ENCODE measurements at regions not wholly inside any gene's neighbourhood (a gene's known extent, or its start where the extent isn't known, plus 50 kb on each side); places are given as distances from the start of the nearest gene placed in this dataset.

DNA sequence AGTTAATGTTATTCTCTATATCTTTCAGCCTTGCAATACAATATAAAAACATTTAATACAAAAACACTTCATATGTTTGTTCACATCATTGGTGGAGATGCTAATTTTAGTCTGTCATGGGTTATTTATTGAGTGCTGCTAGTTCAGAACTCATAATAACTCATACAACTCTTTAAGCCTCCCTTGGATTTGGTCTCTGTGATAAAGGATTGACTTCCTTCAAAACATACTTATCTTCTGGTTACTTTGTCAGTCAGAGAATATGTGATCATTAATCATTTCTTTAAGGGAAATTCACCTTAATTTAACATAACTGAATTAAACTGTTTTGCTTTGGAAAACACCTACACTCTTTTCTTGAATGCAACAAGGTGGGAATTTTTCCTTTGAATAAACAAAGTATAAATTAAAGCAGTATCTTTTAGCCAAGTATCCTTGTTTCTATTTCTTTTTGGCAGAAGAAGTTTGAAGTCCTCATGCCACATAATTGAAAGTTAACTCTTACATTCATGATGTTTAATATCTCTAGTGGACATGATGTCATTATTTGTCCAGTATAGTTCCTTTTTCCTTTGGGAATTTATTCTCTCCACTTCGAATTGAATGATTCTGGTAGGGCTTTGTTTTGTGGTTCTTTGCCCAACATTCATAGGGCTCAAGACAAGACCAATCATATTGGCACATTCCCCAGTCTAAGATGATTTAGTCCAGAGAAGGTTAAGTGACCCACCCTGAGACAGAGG, 133.2 kb upstream of the CENPW start:
- Histone ChIP-seq H3K9me1 (ENCODE audit: control insufficient read depth, insufficient read depth, low read length) (no peaks in the 10 kb centered on the region), H3K27me3 (ENCODE audit: control insufficient read depth in 2 of 2, insufficient read depth in 2 of 2, low read length in 2 of 2) (no peaks in the 10 kb centered on the region; a peak in 1 of 5 replicates), H3K27ac (ENCODE audit: extremely low read depth, low read depth, low read length) (no peak overlapping the region), H3K9me3 (replicated peaks; ENCODE audit: control insufficient read depth, insufficient read depth, low read depth, low read length) (no peaks in the 10 kb centered on the region), H3K4me3 (no peak overlapping the region), H3K79me2 (ENCODE audit: control insufficient read depth, insufficient read depth, low read length) (no peaks in the 10 kb centered on the region), H3K4me1 (replicated peaks in 1 of 2; ENCODE audit: control insufficient read depth in 2 of 2, insufficient read depth in 2 of 2, low read length in 2 of 2) (peaks cover 0 to 8% of the 10 kb centered on the region in 2 experiments; a peak in 2 of 5 replicates), H2AFZ (ENCODE audit: low read depth, low read length) (no peak overlapping the region), H4K20me1 (replicated peaks; ENCODE audit: control insufficient read depth, insufficient read depth, low read length) (no peaks in the 10 kb centered on the region), H3K36me3 (ENCODE audit: control insufficient read depth, insufficient read depth, low read length) (no peaks in the 10 kb centered on the region), H3K4me2 (ENCODE audit: insufficient read depth, low read length) (no peak overlapping the region), H3K9ac (ENCODE audit: insufficient read depth in 1 of 2, low read depth in 2 of 2, low read length in 2 of 2) (no peak overlapping the region)
- 0 out of 3 replicates have a peak, but pooled peaks have one; percentile 23 for ATAC-seq
- no TSS peak for BruUV-seq (replicated peaks)
- peak in 1 of 4 experiments; percentile 14 for DNase-seq (ENCODE audit: extremely low read depth in 1 of 4, low spot score in 3 of 4)
- 0% methylated on average over 1 of the region's 1 CpG for WGBS (ENCODE audit: insufficient coverage, low coverage, missing lambda C conversion rate)
- CTCF ChIA-PET (ENCODE audit: low intra/inter-chr PET ratio): no interaction called here
- in situ Hi-C loops (cut with MboI) (no loop called here), intact Hi-C loops (cut with micrococcal nuclease) (no loop called here)
- no peak for FAIRE-seq
- POLR2A ChIA-PET: no interaction called here
- TF ChIP-seq PPARD (CRISPR knock-in tag; IDR thresholded peaks at IDR 0.05): no peak
- no peak for TF ChIP-seq SMARCE1 (IDR thresholded peaks at IDR 0.05)
- TF ChIP-seq MXI1 (IDR thresholded peaks at IDR 0.05; ENCODE audit: low read depth, low read length): no peak
- TF ChIP-seq ZBTB8A (IDR thresholded peaks at IDR 0.05; ENCODE audit: partially characterized antibody): no peak
- TF ChIP-seq, protein P1, sequence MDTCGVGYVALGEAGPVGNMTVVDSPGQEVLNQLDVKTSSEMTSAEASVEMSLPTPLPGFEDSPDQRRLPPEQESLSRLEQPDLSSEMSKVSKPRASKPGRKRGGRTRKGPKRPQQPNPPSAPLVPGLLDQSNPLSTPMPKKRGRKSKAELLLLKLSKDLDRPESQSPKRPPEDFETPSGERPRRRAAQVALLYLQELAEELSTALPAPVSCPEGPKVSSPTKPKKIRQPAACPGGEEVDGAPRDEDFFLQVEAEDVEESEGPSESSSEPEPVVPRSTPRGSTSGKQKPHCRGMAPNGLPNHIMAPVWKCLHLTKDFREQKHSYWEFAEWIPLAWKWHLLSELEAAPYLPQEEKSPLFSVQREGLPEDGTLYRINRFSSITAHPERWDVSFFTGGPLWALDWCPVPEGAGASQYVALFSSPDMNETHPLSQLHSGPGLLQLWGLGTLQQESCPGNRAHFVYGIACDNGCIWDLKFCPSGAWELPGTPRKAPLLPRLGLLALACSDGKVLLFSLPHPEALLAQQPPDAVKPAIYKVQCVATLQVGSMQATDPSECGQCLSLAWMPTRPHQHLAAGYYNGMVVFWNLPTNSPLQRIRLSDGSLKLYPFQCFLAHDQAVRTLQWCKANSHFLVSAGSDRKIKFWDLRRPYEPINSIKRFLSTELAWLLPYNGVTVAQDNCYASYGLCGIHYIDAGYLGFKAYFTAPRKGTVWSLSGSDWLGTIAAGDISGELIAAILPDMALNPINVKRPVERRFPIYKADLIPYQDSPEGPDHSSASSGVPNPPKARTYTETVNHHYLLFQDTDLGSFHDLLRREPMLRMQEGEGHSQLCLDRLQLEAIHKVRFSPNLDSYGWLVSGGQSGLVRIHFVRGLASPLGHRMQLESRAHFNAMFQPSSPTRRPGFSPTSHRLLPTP (IDR thresholded peaks at IDR 0.05; ENCODE audit: borderline replicate concordance, extremely low read depth, insufficient read length): no peak
- TF ChIP-seq, protein P2, sequence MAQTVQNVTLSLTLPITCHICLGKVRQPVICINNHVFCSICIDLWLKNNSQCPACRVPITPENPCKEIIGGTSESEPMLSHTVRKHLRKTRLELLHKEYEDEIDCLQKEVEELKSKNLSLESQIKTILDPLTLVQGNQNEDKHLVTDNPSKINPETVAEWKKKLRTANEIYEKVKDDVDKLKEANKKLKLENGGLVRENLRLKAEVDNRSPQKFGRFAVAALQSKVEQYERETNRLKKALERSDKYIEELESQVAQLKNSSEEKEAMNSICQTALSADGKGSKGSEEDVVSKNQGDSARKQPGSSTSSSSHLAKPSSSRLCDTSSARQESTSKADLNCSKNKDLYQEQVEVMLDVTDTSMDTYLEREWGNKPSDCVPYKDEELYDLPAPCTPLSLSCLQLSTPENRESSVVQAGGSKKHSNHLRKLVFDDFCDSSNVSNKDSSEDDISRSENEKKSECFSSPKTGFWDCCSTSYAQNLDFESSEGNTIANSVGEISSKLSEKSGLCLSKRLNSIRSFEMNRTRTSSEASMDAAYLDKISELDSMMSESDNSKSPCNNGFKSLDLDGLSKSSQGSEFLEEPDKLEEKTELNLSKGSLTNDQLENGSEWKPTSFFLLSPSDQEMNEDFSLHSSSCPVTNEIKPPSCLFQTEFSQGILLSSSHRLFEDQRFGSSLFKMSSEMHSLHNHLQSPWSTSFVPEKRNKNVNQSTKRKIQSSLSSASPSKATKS (CRISPR knock-in tag; IDR thresholded peaks at IDR 0.05): no peak
- no peak for TF ChIP-seq RHOXF2B (CRISPR knock-in tag; conservative IDR thresholded peaks at IDR 0.05)
- no peak for TF ChIP-seq FOXM1 (IDR thresholded peaks at IDR 0.05; ENCODE audit: low read depth)
- TF ChIP-seq FOXM1 (CRISPR knock-in tag; IDR thresholded peaks at IDR 0.05; ENCODE audit: low read depth): no peak
- TF ChIP-seq CCNT2 (IDR thresholded peaks at IDR 0.05; ENCODE audit: borderline replicate concordance, extremely low read depth, insufficient read length, low read depth, low read length): no peak
- TF ChIP-seq XRCC3 (IDR thresholded peaks at IDR 0.05): no peak
- no peak for TF ChIP-seq E2F1 (CRISPR knock-in tag; IDR thresholded peaks at IDR 0.05)
- peak; percentile 88 for TF ChIP-seq MEIS2 (IDR thresholded peaks at IDR 0.05; ENCODE audit: partially characterized antibody)
- no peak for TF ChIP-seq U2AF1 (optimal IDR thresholded peaks at IDR 0.05; ENCODE audit: low read depth, low read length)
- no peak for TF ChIP-seq E2F5 (CRISPR knock-in tag; IDR thresholded peaks at IDR 0.05)
- no peak for TF ChIP-seq MAFG (tag; conservative IDR thresholded peaks at IDR 0.05)
